ENCODE measurements at regions not wholly inside any gene's neighbourhood (a gene's known extent, or its start where the extent isn't known, plus 50 kb on each side); places are given as distances from the start of the nearest gene placed in this dataset.

DNA sequence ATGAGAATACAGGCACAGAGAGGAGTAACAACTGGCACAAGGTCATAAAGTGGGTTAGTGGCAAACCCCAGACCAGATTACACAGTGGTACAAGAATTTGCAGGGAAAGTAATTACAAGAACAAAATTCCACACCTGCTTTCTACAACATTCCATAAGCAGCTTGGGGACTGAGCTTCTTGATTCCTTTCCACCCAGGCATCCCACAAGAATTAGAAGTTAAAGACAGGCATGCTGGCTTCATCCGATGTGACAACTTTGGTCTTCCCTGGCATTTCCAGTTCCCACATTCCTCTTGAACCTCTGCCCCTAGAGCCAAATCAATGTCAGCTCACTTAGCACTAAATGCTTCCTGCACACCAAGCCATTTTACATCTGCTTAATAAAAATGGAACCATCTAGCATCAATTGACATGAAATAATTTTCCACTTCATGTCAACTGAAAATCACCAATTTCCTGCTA, 435.8 kb upstream of the PAPPA start:
- WGBS: 81% methylated on average over 1 of the region's 1 CpG
- H3K9me3 ChIP-seq (ENCODE audit: control insufficient read depth in 4 of 4, low read length in 3 of 4): no peaks in the 10 kb centered on the region
- no peak for DNase-seq (ENCODE audit: low spot score)

DNA sequence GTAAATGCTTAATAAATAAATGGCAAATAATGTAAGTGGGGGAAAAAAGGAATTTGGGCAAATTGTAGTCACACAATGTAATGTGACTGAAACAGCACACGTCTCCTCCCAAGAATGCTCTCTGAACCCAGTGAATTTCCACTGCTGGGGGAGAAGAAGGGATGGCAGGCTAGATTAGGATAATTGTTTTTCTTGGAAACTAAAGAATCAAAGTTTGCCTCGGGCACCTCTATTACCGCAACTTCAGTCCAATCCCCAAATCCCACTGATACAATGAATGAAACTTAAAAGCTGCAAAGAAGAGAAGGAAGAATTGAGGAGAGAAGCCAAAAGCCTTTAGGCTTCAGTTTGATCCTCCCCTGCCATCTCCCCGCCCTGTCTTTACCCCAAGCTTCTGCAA, 423.2 kb upstream of the PAPPA start:
- WGBS: 75% methylated on average over 4 of the region's 4 CpGs
- no peak overlapping the region for H3K9ac ChIP-seq (ENCODE audit: low read depth in 1 of 2, low read length in 2 of 2)
- no peak overlapping the region for H3K27ac ChIP-seq (ENCODE audit: low read depth in 1 of 2, low read length in 2 of 2)
- H3K4me1 ChIP-seq (ENCODE audit: control insufficient read depth in 4 of 4, insufficient read depth in 4 of 4, low read length in 3 of 4): no peaks in the 10 kb centered on the region
- no peak overlapping the region for H3K4me3 ChIP-seq (ENCODE audit: low read depth in 1 of 3, low read length in 3 of 3)
- no peaks in the 10 kb centered on the region for H3K36me3 ChIP-seq (ENCODE audit: control insufficient read depth in 4 of 4, insufficient read depth in 3 of 4, low read depth in 1 of 4, low read length in 3 of 4)
- no peak for DNase-seq (ENCODE audit: low spot score)
- H3K27me3 ChIP-seq (ENCODE audit: control insufficient read depth in 4 of 4, insufficient read depth in 4 of 4, low read length in 3 of 4): no peaks in the 10 kb centered on the region
- H3K9me3 ChIP-seq (ENCODE audit: control insufficient read depth in 4 of 4, low read length in 3 of 4): no peaks in the 10 kb centered on the region
- TF ChIP-seq JUND (IDR thresholded peaks at IDR 0.05) (no peak), HNF4A (conservative IDR thresholded peaks at IDR 0.05) (no peak), TAF1 (conservative IDR thresholded peaks at IDR 0.05) (no peak), YY1 (IDR thresholded peaks at IDR 0.05) (no peak), RXRA (IDR thresholded peaks at IDR 0.05) (no peak), HNF4G (IDR thresholded peaks at IDR 0.05) (no peak), EGR1 (IDR thresholded peaks at IDR 0.05; ENCODE audit: low read depth in 2 of 2) (no peak), FOXA1 (IDR thresholded peaks at IDR 0.05) (no peak), FOXA2 (IDR thresholded peaks at IDR 0.05) (no peak), NR2F2 (IDR thresholded peaks at IDR 0.05) (no peak), SP1 (IDR thresholded peaks at IDR 0.05) (no peak)
- TF ChIP-seq, protein P1, sequence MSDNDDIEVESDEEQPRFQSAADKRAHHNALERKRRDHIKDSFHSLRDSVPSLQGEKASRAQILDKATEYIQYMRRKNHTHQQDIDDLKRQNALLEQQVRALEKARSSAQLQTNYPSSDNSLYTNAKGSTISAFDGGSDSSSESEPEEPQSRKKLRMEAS (IDR thresholded peaks at IDR 0.05): no peak
- TF ChIP-seq, protein P2, sequence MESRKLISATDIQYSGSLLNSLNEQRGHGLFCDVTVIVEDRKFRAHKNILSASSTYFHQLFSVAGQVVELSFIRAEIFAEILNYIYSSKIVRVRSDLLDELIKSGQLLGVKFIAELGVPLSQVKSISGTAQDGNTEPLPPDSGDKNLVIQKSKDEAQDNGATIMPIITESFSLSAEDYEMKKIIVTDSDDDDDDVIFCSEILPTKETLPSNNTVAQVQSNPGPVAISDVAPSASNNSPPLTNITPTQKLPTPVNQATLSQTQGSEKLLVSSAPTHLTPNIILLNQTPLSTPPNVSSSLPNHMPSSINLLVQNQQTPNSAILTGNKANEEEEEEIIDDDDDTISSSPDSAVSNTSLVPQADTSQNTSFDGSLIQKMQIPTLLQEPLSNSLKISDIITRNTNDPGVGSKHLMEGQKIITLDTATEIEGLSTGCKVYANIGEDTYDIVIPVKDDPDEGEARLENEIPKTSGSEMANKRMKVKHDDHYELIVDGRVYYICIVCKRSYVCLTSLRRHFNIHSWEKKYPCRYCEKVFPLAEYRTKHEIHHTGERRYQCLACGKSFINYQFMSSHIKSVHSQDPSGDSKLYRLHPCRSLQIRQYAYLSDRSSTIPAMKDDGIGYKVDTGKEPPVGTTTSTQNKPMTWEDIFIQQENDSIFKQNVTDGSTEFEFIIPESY (IDR thresholded peaks at IDR 0.05): no peak
- TF ChIP-seq, protein P3, sequence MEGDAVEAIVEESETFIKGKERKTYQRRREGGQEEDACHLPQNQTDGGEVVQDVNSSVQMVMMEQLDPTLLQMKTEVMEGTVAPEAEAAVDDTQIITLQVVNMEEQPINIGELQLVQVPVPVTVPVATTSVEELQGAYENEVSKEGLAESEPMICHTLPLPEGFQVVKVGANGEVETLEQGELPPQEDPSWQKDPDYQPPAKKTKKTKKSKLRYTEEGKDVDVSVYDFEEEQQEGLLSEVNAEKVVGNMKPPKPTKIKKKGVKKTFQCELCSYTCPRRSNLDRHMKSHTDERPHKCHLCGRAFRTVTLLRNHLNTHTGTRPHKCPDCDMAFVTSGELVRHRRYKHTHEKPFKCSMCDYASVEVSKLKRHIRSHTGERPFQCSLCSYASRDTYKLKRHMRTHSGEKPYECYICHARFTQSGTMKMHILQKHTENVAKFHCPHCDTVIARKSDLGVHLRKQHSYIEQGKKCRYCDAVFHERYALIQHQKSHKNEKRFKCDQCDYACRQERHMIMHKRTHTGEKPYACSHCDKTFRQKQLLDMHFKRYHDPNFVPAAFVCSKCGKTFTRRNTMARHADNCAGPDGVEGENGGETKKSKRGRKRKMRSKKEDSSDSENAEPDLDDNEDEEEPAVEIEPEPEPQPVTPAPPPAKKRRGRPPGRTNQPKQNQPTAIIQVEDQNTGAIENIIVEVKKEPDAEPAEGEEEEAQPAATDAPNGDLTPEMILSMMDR (IDR thresholded peaks at IDR 0.05; ENCODE audit: low read depth, low read length, missing input control): no peak
- TF ChIP-seq, protein P4, sequence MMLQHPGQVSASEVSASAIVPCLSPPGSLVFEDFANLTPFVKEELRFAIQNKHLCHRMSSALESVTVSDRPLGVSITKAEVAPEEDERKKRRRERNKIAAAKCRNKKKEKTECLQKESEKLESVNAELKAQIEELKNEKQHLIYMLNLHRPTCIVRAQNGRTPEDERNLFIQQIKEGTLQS (IDR thresholded peaks at IDR 0.05): no peak

More for the DNA sequence above, 435.8 kb upstream of the PAPPA start:
- no peak overlapping the region for H3K9ac ChIP-seq (ENCODE audit: low read depth in 1 of 2, low read length in 2 of 2)
- no peaks in the 10 kb centered on the region for H3K36me3 ChIP-seq (ENCODE audit: control insufficient read depth in 4 of 4, insufficient read depth in 3 of 4, low read depth in 1 of 4, low read length in 3 of 4)
- H3K4me3 ChIP-seq (ENCODE audit: low read depth in 1 of 3, low read length in 3 of 3): no peak overlapping the region
- no peaks in the 10 kb centered on the region for H3K4me1 ChIP-seq (ENCODE audit: control insufficient read depth in 4 of 4, insufficient read depth in 4 of 4, low read length in 3 of 4)
- no peaks in the 10 kb centered on the region for H3K27me3 ChIP-seq (ENCODE audit: control insufficient read depth in 4 of 4, insufficient read depth in 4 of 4, low read length in 3 of 4)
- TF ChIP-seq FOXA2 (IDR thresholded peaks at IDR 0.05) (no peak), JUND (IDR thresholded peaks at IDR 0.05) (no peak), GABPA (IDR thresholded peaks at IDR 0.05 in 1 of 2, conservative IDR thresholded peaks at IDR 0.05 in 1 of 2) (no peak), RXRA (IDR thresholded peaks at IDR 0.05) (no peak), YY1 (IDR thresholded peaks at IDR 0.05) (no peak), NR2F2 (IDR thresholded peaks at IDR 0.05) (no peak), HNF4A (conservative IDR thresholded peaks at IDR 0.05) (no peak), RAD21 (IDR thresholded peaks at IDR 0.05) (no peak), HNF4G (IDR thresholded peaks at IDR 0.05) (no peak), FOXA1 (IDR thresholded peaks at IDR 0.05) (no peak), TAF1 (conservative IDR thresholded peaks at IDR 0.05) (no peak), EGR1 (IDR thresholded peaks at IDR 0.05; ENCODE audit: low read depth in 2 of 2) (no peak)
- TF ChIP-seq, protein P2 (IDR thresholded peaks at IDR 0.05): no peak
- TF ChIP-seq, protein P4 (IDR thresholded peaks at IDR 0.05): no peak
- TF ChIP-seq, protein P3 (IDR thresholded peaks at IDR 0.05; ENCODE audit: low read depth, low read length, missing input control): no peak
- TF ChIP-seq, protein P1 (IDR thresholded peaks at IDR 0.05): no peak
- H3K27ac ChIP-seq (ENCODE audit: low read depth in 1 of 2, low read length in 2 of 2): no peak overlapping the region

All from liver (tissue), 8 donors.